H1 (cell line): ENCODE measurements at regions not wholly inside any gene's neighbourhood (a gene's known extent, or its start where the extent isn't known, plus 50 kb on each side); places are given as distances from the start of the nearest gene placed in this dataset.

ENCODE experiments used
- ASH2L ChIP-seq: fragments of 200-600, 300-600 bp; sonication (generic); IDR thresholded peaks from one replicate; pipeline ENCODE4 v1.7.1; 2017; ENCODE audit warnings: low read length
- BACH1 ChIP-seq: IDR thresholded peaks from 2 replicates; pipeline ENCODE4 v1.6.1; 2012; ENCODE audit warnings: low read length, improper control_type of control experiment
- CHD7 ChIP-seq: fragments of 300-600 bp; sonication (generic); IDR thresholded peaks from 2 replicates; pipeline ENCODE4 v1.7.1; 2012; ENCODE audit warnings: low read length, moderate library complexity, mild to moderate bottlenecking, inconsistent platforms; ENCODE audit not compliant: insufficient replicate concordance
- CTCF ChIP-seq, 3 experiments: IDR thresholded peaks; 1 replicate in 2 of 3; 2 replicates in 1 of 3; pipeline versions ENCODE4 v1.5.1 to v1.6.1; 2011; ENCODE audit warnings: low read length in 3 of 3, mild to moderate bottlenecking in 3 of 3, inconsistent platforms in 2 of 3, low read depth in 1 of 3, moderate library complexity in 1 of 3; ENCODE audit not compliant: insufficient read depth in 1 of 3; ENCODE audit errors: control extremely low read depth in 1 of 3
- EGR1 ChIP-seq: IDR thresholded peaks from 2 replicates; pipeline ENCODE4 v1.6.1; 2011; ENCODE audit warnings: low read depth, low read length, borderline replicate concordance
- HDAC6 ChIP-seq: IDR thresholded peaks from one replicate; pipeline ENCODE4 v1.7.1; 2012; ENCODE audit warnings: low read depth, mild to moderate bottlenecking, inconsistent platforms, low read length, moderate library complexity
- JUN ChIP-seq: IDR thresholded peaks from 2 replicates; pipeline ENCODE4 v1.6.1; 2011; ENCODE audit warnings: low read depth, mild to moderate bottlenecking, improper control_type of control experiment, low read length
- POU5F1 ChIP-seq: IDR thresholded peaks from 2 replicates; pipeline ENCODE4 v1.6.1; 2011; ENCODE audit warnings: low read depth, mild to moderate bottlenecking, low read length, moderate library complexity
- SUZ12 ChIP-seq: fragments of 200-600 bp; sonication (generic); IDR thresholded peaks from 2 replicates; pipeline ENCODE4 v1.6.1; 2012; ENCODE audit warnings: mild to moderate bottlenecking, inconsistent platforms, low read length, moderate library complexity, mixed read lengths
- TF ChIP-seq, protein P1 (sequence below): IDR thresholded peaks from 2 replicates; pipeline ENCODE4 v1.6.1; 2011; ENCODE audit warnings: low read depth, mild to moderate bottlenecking, low read length; ENCODE audit not compliant: insufficient read depth

DNA sequence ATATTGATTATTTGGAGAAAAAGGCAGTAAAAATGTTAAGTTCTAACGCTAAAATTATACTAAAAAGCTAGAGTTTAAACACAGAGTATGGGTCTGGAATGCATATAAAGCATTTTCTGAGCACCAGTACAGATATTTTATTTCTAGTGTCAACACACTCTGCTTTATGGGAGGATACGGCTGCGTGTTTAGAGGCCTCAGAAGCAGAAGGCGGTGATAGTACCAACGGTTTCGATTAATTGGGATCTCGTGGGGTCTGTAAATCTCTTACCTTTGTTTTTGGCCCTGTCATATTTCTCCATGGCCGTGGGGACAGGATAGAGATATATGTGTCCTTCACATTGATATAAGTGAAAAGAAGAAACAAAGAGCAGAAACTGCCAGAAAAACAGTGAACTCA, 206.8 kb upstream of the NTM start (continued):
- TF ChIP-seq CHD7, result no peak
- TF ChIP-seq, protein P1, sequence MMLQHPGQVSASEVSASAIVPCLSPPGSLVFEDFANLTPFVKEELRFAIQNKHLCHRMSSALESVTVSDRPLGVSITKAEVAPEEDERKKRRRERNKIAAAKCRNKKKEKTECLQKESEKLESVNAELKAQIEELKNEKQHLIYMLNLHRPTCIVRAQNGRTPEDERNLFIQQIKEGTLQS, result no peak
- no peak for TF ChIP-seq BACH1
- no peak for TF ChIP-seq JUN
- TF ChIP-seq CTCF (IDR thresholded peaks at IDR 0.05; ENCODE audit: control extremely low read depth in 1 of 3, insufficient read depth in 1 of 3, low read depth in 1 of 3, low read length in 3 of 3), result no peak
- TF ChIP-seq HDAC6, result no peak
- no peak for TF ChIP-seq EGR1
- no peak for TF ChIP-seq SUZ12
- TF ChIP-seq POU5F1, result no peak
- TF ChIP-seq ASH2L, result no peak
